IPS-NIHi7 (cell line): ENCODE measurements at regions not wholly inside any gene's neighbourhood (a gene's known extent, or its start where the extent isn't known, plus 50 kb on each side); places are given as distances from the start of the nearest gene placed in this dataset.

ENCODE experiments used
- DNase-seq: peaks from one replicate; pipeline ENCODE4 v3.0.0; 2012; ENCODE audit warnings: mixed read lengths; ENCODE audit errors: extremely low spot score

DNA sequence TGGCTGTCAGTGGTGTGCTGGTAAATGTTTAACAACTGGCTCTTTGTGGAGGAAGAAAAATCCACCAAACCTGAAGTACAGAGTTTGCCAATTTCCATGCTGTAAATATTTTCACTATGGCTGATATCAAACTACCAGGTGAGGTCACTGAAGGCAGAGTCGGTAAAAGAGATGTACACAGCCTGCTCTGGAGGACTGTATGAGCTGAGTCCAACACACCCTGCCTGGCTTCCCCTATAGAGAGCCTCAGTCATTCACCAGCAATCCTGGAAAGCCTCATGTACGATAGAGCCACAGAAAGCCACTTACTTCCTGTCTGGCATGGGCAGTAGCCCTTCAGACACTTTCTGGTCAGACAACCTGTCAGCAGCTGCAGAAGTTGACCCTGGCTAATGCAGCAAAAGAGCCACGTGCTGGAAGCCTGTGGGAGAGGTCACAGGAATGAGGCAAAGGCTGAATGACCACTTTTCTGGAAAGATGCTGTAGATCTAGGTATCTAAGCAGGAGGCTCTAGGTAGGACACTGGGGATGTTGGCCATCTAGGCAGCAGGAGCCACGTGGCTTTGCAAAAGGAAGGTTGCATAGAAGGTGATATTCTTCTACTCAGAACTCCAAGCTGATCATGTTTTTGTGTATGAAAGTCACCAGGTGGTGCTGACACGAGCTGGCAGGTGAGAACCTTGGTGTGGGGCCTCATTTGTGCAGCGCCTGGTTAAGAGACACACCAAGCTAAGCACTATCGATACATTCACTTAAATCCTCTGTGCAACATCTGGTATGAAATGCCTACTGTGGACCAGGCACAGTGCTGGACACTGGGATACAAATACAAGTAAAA lies 553.9 kb downstream of the VRK1 start:
- no peak for DNase-seq

- no peak for DNase-seq
Measured at GRCh38 chr14:97353102-97353501, 555.9 kb downstream of the VRK1 start.

- DNase-seq: no peak
Measured at GRCh38 chr14:97354119-97354722, 557.0 kb downstream of the VRK1 start.

GRCh38 chr14:97359341-97359740 lies 562.2 kb downstream of the VRK1 start:
- DNase-seq: no peak

GRCh38 chr14:97361181-97361580 lies 564.0 kb downstream of the VRK1 start:
- DNase-seq: no peak

GRCh38 chr14:97361958-97362357 lies 564.8 kb downstream of the VRK1 start:
- DNase-seq: no peak

DNA sequence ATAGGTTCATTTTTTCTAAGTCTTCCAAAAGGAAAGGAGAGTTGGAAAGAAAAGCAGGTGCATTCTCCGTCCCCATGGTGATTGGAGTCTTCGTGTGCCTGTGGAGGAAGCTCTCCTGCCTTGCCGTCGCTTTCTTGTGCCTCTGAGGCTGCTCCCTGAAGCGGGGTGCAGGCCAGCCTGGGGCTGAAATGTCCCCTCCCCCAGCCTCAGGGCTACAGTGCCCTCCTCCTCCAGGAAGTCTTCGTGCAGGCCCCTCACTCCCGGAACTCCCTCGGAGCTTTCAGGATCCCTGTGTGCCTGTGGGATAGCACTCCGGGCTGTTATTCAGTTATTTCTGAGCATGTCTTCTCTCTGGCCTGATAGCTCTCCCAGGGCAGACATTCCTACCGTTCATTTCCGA lies 569.2 kb downstream of the VRK1 start:
- peak; percentile 39 for DNase-seq

DNA sequence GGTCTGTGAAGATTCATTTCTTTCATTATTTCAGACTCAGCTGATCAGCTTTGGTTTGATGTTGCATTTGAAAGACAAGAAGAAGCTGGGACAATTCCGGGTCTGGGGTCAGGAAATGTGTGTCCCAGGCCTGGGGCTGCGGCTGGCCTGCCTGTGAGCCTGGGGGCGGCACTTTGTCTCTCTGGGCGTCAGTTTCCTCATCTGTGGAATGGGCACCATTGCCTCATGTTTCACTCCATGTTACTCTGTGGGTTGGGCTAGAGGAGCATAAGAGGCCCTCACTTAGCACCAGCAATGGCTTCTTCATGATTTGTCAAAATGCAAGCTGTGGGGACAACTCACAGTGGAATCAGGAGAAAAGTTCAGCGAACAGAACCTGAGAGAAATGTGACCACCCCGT lies 570.1 kb downstream of the VRK1 start:
- no peak for DNase-seq

DNA sequence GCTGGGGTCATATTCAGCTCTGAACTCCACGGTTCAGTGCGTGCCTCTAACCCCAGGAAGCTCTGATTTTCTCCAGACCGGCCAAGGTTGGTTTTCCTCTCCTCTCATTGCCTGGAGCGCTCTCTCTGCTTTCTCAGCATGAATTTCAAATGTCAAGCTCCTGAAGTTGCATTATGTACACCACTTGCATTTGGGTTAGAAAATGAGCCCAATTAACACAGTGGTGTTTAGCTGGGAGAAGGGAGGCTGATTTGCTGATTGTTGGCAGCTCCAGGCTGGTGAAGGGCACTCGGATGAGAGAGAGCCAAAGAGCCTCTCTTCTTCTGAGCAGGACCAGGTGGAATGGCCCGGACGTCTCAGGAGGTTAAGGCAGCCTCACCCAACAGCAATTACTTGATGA lies 570.9 kb downstream of the VRK1 start:
- no peak for DNase-seq

DNA sequence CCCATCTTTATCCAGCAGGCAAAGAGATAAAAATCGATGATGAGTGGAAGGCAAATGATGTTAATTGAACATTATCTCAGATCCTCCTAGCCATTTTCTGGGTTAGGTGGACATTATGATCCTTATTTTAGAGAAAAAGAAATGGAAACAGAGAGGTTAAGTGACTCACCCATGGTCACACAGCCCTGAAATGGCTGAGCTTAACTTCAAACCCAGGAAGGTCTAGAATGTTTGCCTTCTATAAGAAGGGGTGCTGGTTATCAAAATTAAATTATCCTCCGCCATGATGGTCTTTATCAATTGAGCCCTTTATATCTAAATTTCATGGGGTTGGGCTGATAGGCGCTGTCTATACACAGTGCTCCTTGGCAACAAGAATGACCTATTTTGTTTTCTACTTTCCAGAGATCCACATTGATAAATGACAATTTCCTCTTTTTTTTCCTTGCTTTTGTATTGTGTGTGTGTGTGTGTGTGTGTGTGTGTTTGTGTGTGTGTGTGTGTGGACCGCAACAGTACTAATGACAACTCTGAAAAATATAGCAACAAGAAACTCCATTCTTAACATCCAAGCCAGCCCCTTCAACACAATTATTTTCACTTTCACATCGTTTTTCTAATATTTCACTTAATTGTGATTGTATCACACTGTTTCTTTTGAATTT lies 571.9 kb downstream of the VRK1 start:
- no peak for DNase-seq

DNA sequence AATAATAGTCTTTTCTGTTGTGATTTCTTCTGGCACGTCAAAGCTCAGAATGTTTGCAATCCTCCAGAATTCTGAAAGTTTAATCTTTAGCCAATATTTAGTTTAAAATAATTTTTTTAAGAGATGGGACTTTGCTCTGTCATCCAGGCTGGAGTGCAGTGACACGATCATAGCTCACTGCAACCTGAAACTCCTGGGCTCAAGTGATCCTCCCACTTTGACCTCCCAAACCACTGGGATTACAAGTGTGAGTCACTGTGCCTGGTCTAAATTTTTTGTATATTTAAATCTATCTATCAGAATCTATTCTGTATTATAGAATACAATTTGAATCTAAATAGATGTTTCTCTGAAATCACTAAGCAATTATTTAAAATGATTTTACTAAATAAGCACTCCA lies 572.7 kb downstream of the VRK1 start:
- DNase-seq: no peak

- no peak for DNase-seq
Measured at GRCh38 chr14:97376310-97376709, 579.1 kb downstream of the VRK1 start.

DNA sequence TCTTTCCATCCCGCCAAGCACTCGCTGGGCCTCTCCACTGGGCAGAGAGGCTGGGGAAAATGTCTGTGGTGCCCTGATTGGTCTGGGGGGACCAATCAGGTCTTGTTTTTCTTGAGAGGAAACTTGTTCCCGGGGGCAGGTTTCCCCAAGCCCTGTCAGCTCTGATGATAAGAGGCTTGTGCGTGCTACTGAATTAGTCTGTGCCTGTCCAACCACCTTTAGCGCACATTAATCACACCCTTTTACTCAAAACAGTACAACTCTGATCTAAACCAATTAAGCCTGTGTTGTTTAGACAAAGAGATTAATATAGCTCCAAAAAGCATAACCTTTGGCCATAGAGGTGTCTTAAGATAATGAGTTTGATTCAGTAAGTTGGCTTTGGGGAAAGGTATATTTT lies 580.4 kb downstream of the VRK1 start:
- DNase-seq: peak; percentile 21

DNA sequence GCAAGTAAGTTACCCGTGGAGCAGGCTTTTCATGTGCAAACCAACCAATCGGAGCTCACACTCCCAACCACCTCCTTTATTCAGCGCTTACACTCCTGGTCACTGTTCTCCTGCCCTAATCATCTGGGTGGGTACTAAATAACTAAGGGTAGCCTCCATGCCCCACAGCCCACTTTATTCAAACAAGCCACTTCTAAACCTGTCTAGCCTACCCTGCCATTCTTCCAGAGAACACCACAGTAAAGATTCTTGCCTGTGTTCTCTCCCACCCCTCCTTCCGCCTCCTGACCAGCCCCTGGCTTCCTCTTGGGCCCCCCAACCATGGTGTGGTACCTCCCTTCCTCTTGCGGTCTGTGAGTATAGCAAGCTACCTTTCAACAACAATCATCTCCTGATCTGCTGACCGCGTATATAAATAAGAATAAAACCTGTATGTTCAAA lies 581.9 kb downstream of the VRK1 start:
- DNase-seq: peak; percentile 54

DNA sequence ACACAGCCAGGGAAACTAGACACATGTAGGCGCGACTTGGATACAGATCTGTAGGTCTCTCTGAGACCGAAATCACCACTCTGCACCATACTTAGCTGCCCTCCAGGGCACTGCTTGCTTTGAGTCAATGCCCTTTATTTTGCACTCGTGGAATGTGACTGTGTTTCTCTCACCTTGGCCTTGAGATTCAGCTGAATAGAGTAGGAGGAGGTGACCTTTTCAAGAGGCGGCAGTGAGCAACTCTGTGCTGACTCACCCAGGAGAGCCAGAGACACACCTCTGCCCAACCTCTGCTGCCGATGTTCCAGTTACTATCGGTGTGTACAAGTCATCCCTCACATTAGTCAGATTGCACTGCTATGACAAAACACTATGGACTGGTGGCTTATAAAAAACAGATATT lies 583.4 kb downstream of the VRK1 start:
- DNase-seq: peak; percentile 18

GRCh38 chr14:97381309-97381708 lies 584.1 kb downstream of the VRK1 start:
- DNase-seq: no peak

GRCh38 chr14:97382616-97383226 lies 585.5 kb downstream of the VRK1 start:
- no peak for DNase-seq

GRCh38 chr14:97385727-97386126 lies 588.5 kb downstream of the VRK1 start:
- DNase-seq: no peak

DNA sequence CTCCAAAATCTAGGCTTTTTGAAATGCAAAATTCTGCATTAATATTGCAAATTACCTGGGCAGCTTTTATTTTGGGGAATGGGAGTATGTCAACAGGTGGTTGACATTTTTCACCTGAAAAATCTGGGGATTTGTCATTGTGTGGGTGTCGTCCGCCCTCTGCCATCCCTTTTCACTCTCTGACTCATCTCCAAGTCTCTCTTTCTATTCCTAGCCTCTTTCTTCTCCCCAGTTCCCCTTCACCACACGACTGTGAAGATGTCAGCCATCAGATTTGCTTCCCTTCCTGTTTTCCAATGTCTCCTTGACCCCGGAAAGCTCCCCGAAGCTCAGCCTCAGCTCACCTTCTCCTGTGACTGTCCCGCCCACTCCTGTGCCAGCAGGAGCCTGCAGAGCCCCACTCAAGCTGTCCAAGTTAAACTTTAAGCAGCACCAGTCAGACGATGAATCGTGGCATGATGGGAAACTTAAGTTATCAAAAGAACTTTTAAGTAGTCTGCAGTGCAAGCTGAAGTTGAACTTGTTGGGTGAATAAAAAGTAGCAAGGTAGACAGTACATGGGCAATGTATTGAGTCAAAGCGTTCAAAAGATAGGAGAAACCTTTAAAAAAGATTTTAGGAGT lies 590.2 kb downstream of the VRK1 start:
- DNase-seq: no peak

DNA sequence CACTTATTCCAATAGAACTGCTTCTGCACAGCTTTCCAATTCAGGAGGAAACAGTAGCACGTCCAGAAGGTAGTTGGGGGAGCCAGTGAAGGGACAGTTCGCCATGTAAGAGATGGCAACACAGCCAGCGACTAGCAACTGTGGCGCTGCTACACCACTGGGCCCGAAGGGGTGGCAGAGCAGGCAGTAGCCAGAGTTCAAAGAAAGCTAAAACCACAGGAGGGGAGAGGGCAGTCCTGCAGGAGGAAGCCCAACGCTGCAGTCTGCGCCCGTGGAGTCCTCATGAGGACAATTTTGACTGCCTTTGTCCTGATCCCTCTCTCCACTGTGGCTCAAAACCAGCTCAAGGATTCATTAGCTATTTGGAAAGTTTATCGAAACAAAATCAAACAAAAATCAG lies 591.2 kb downstream of the VRK1 start:
- no peak for DNase-seq

- no peak for DNase-seq
Measured at GRCh38 chr14:97390096-97390724, 593.0 kb downstream of the VRK1 start.

- no peak for DNase-seq
Measured at GRCh38 chr14:97393244-97393643, 596.1 kb downstream of the VRK1 start.
